IPS-20b (cell line): ENCODE measurements at regions not wholly inside any gene's neighbourhood (a gene's known extent, or its start where the extent isn't known, plus 50 kb on each side); places are given as distances from the start of the nearest gene placed in this dataset.

Experiments used
- H3K27ac ChIP-seq: one replicate; pipeline ENCODE4 v1.5.1; 2013; ENCODE audit warnings: low read length
- H3K27me3 ChIP-seq: 2 replicates; pipeline ENCODE4 v1.6.1; 2013; ENCODE audit warnings: mild to moderate bottlenecking, low read length, inconsistent platforms; ENCODE audit not compliant: insufficient read depth
- H3K36me3 ChIP-seq: 2 replicates; pipeline ENCODE4 v1.6.1; 2013; ENCODE audit warnings: low read depth, mild to moderate bottlenecking, inconsistent platforms, low read length, moderate library complexity; ENCODE audit not compliant: insufficient read depth
- H3K4me1 ChIP-seq: 2 replicates; pipeline ENCODE4 v1.6.1; 2013; ENCODE audit warnings: mild to moderate bottlenecking, control low read depth, inconsistent platforms, low read length, moderate library complexity; ENCODE audit not compliant: insufficient read depth
- H3K4me3 ChIP-seq: 2 replicates; pipeline ENCODE4 v1.5.1; 2013; ENCODE audit warnings: mild to moderate bottlenecking, low read length, inconsistent platforms
- H3K9ac ChIP-seq: 2 replicates; pipeline ENCODE4 v1.6.1; 2013; ENCODE audit warnings: low read depth, mild to moderate bottlenecking, inconsistent platforms, low read length, moderate library complexity
- H3K9me3 ChIP-seq: 2 replicates; pipeline ENCODE4 v1.6.1; 2013; ENCODE audit warnings: mild to moderate bottlenecking, low read depth, low read length, inconsistent platforms; ENCODE audit not compliant: insufficient read depth

DNA sequence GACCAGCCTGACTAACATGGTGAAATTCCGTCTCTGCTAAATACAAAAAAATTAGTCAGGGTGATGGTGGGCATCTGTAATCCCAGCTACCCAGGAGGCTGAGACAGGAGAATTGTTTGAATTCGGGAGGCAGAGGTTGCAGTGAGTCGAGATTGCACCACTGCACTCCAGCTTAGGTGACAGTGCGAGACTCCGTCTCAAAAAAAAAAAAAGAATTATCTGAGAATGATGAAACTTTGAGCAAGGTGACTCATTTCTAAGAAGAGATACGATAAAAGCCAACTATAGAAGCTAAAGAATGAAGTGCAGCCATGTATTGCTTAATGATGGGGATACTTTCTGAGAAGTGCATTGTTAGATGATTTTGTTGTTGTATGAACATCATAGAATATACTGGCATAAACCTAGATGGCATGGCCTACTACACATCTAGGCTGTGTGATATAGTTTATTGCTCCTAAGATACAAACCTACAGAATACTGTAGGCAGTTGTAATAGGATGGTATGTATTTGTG lies 64.7 kb downstream of the SNRPE start:
- Histone ChIP-seq H3K4me1 (no peaks in the 10 kb centered on the region), H3K27ac (no peak overlapping the region), H3K9ac (no peak overlapping the region), H3K36me3 (no peaks in the 10 kb centered on the region), H3K27me3 (no peaks in the 10 kb centered on the region), H3K9me3 (no peaks in the 10 kb centered on the region), H3K4me3 (no peak overlapping the region)

DNA sequence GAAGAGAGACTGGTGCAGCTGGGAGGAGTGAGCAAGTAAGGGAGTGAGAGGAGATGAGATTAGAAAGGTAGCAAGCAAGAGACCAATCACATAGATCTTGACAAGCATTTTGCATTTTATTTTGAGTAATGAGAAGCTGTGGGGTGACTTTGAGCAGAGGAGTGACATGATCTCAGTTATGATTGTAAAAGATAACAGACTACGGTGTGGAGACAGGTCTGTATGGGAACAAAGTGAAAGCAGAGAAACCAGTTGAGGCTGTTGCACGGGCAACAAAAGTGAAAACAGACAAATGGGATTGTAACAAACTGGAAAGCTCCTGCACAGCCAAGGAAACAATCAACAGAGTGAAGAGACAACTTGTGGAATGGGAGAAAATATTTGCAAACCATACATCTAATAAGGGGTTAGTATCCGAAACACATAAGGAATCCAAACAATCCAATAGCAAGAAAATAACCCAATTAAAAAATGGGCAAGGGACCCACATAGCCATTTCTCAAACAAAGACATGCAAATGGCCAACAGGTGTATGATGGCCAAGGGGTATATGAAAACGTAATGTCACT lies 68.4 kb downstream of the SNRPE start:
- Histone ChIP-seq H3K27me3 (no peaks in the 10 kb centered on the region), H3K4me1 (no peaks in the 10 kb centered on the region), H3K4me3 (no peak overlapping the region), H3K36me3 (no peaks in the 10 kb centered on the region), H3K9ac (no peak overlapping the region), H3K9me3 (no peaks in the 10 kb centered on the region), H3K27ac (no peak overlapping the region)

DNA sequence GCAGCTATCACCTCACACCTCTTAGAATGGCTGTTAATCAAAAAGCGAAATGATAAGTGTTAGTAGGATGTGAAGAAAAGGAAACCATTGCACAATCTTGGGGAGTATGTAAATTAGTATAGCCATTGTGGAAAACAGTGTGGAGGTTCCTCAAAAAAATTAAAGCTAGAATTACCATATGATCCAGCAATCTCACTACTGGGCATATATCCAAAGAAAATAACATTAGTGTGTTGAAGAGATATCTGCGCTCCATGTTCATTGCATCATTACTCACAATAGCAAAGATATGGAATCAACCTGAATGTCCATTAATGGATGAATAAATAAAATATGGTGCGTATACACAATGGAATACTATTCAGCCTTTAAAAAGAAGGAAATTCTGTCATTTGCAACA lies 68.9 kb downstream of the SNRPE start:
- no peaks in the 10 kb centered on the region for H3K4me1 ChIP-seq
- no peaks in the 10 kb centered on the region for H3K9me3 ChIP-seq
- H3K27ac ChIP-seq, result no peak overlapping the region
- H3K27me3 ChIP-seq, result no peaks in the 10 kb centered on the region
- no peak overlapping the region for H3K9ac ChIP-seq
- no peak overlapping the region for H3K4me3 ChIP-seq
- no peaks in the 10 kb centered on the region for H3K36me3 ChIP-seq

DNA sequence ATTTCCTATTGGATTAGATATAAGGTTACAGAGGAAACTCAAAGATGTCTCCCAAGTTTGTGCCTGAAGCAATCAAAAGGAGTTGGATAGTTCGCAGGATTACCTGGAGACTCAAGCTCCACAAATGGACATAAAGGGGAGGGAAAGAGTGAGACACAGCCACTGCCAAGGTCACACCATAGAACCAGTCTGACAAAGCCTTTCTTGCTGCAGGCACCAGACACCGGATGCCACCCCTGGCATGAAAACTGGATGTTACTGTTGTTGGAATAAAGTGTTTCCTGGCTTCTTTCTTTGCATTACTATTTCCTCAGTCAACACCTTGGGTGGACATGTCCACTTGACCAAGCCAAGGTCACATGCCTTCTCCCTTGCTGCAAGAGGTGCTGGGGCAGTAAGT lies 70.6 kb downstream of the SNRPE start:
- Histone ChIP-seq H3K36me3 (no peaks in the 10 kb centered on the region), H3K27me3 (no peaks in the 10 kb centered on the region), H3K4me1 (no peaks in the 10 kb centered on the region), H3K9ac (no peak overlapping the region), H3K27ac (no peak overlapping the region), H3K4me3 (no peak overlapping the region), H3K9me3 (no peaks in the 10 kb centered on the region)

DNA sequence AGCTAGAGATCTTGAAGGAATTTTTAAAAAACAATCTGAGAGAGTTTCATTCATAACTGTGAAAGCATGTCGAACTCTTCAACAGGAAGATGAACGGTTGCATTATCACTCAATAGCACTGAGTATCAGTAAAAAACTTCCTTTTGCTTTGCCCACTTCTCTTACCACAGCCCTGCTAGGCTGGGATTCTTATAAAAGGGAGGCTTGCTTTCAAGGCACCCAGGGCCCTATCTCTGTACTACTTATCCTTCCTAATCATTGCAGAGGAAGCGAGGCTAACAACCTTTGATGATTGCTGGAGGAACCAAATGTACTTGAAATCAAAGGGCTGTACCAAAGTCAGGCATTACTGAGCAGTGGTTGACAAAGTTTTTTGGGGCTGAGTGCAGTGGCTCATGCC lies 71.2 kb downstream of the SNRPE start:
- Histone ChIP-seq H3K36me3 (no peaks in the 10 kb centered on the region), H3K4me3 (no peak overlapping the region), H3K4me1 (no peaks in the 10 kb centered on the region), H3K9me3 (no peaks in the 10 kb centered on the region), H3K9ac (no peak overlapping the region), H3K27ac (no peak overlapping the region), H3K27me3 (no peaks in the 10 kb centered on the region)

DNA sequence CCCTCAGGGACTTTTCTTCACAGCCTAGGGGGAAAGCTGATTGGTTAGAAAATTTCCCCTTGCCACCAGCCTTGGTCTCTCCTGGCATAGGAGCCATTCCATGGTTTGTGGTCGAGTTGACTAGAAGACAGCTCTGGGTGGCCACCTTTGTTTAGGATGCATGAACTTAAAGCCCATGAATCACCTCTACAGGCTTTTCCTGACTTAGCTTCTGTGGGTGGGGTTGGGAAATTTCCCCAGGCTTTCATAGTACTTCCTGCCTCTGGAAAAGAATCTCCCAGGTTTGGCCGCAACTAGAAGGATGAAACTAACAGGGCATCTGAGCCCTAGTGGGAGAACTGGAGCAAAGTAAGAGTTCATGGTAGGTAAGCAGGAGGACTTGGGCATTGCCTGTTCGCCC lies 72.6 kb downstream of the SNRPE start:
- no peaks in the 10 kb centered on the region for H3K9me3 ChIP-seq
- no peaks in the 10 kb centered on the region for H3K4me1 ChIP-seq
- no peak overlapping the region for H3K4me3 ChIP-seq
- H3K9ac ChIP-seq, result no peak overlapping the region
- no peaks in the 10 kb centered on the region for H3K27me3 ChIP-seq
- no peaks in the 10 kb centered on the region for H3K36me3 ChIP-seq
- H3K27ac ChIP-seq, result no peak overlapping the region

DNA sequence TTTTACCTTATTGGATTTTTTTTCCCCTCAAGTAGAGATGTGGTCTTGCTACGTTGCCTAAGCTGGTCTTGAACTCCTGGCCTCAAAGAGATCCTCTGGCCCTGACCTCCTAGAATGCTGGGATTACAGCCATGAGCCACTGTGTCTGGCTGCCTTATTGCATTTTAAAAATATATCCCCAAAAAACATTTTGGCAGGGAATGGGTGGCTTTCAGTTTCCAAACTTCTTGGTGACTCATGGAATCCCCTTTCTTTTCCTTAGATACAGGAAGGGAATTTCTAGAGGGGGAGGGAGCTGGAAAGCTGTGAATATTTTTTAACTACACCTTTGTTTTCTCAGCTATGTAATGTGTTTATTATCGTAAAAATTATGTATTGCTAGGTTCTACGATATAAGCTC lies 73.3 kb downstream of the SNRPE start:
- Histone ChIP-seq H3K9ac (no peak overlapping the region), H3K36me3 (no peaks in the 10 kb centered on the region), H3K4me1 (no peaks in the 10 kb centered on the region), H3K4me3 (no peak overlapping the region), H3K9me3 (no peaks in the 10 kb centered on the region), H3K27ac (no peak overlapping the region), H3K27me3 (no peaks in the 10 kb centered on the region)

DNA sequence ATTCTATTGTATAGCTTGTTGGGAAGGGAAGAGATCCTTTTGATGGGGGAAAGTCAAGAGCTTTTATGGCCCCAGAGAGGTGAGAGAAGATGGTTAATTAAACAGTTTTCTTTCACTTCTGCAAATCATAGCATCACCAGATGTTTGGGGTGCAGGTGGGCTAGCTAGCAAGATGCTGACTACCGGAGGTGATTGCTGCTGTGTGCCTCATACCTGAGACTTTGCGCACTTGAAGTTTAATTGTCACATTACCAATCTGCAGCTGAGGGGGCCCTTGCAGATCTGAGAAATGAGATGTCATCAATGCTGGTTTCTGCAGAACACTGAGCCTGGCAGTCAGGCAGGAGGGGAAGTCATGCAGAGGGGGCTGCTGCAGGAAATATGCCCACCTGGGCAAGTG lies 73.9 kb downstream of the SNRPE start:
- Histone ChIP-seq H3K9ac (no peak overlapping the region), H3K4me3 (no peak overlapping the region), H3K27me3 (no peaks in the 10 kb centered on the region), H3K27ac (no peak overlapping the region), H3K9me3 (no peaks in the 10 kb centered on the region), H3K4me1 (no peaks in the 10 kb centered on the region), H3K36me3 (no peaks in the 10 kb centered on the region)

DNA sequence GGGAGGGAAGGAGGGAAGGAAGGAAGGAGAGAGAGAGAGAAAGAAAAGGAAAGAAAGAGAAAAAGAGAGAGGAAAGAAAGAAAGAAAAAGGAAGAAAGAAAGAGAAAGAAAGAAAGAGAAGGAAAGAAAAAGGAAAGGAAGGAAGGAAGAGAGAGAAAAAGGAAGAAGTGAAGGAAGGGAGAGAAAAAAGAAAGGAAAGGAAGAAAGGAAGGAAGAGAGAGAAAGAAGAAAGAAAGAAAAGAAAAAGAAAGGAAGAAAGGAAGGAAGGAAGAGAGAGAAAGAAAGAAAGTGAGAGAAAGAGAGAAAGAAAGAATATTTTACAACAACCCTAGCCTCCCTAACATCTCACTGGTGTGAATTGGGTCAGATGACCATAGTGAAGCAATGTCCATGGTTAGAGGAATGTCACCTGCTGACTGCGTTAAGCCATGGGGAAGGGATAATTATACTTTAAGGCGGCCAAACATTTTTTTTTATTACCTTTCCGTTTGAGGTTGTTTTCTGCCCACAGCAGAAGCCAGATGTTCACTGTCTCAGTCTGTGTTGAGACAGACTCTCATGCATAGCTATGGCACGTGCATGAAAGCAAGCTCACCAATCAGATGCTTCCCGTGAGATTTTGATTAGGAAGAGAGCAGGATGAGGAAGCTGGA lies 76.4 kb downstream of the SNRPE start:
- no peak overlapping the region for H3K4me3 ChIP-seq
- no peak overlapping the region for H3K9ac ChIP-seq
- H3K4me1 ChIP-seq, result no peaks in the 10 kb centered on the region

DNA sequence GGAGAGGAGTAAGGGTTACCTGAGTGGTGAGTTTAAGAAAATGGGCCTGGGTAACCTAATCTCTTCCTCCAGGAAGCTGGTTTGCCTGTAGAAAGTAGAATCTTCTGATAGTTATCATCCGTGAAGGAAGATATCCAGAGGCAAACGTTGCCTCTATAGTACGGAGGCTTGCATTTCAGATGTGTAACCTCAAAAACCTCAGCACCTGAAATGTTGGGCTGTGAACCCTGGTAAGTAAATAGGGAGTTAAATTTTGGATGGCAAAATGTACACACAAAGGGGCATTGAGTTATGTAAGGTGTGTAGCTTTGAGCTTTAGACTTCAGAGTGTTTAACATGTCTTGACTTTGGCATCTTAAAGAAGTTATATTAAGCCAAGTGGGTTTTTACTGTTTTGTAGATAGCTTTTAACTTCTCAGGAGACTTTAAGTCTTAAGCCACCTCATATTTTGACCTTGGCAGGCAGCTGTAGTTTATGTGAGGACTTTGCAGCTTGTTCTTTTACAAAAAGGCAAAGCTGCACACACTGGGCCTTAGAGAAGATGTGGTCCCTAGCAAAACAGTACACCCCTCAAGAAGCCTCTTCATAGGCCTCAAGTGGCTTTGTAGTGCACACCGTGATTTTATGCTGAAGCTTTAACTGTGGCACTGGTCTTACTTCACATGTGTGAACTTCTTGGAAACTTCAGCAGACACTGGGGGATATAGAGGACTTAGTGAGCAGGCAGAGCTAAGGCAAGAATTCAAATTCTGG lies 83.4 kb downstream of the SNRPE start:
- no peaks in the 10 kb centered on the region for H3K4me1 ChIP-seq
- H3K9me3 ChIP-seq, result no peaks in the 10 kb centered on the region
- H3K9ac ChIP-seq, result no peak overlapping the region
- no peaks in the 10 kb centered on the region for H3K36me3 ChIP-seq
- no peaks in the 10 kb centered on the region; the same call in 1 of the 2 replicates for H3K27me3 ChIP-seq
- no peak overlapping the region for H3K27ac ChIP-seq
- no peak overlapping the region for H3K4me3 ChIP-seq

More for the DNA sequence above, 76.4 kb downstream of the SNRPE start:
- no peak overlapping the region for H3K27ac ChIP-seq
- H3K36me3 ChIP-seq, result no peaks in the 10 kb centered on the region
- H3K9me3 ChIP-seq, result no peaks in the 10 kb centered on the region
- no peaks in the 10 kb centered on the region; the same call in 1 of the 2 replicates for H3K27me3 ChIP-seq

DNA sequence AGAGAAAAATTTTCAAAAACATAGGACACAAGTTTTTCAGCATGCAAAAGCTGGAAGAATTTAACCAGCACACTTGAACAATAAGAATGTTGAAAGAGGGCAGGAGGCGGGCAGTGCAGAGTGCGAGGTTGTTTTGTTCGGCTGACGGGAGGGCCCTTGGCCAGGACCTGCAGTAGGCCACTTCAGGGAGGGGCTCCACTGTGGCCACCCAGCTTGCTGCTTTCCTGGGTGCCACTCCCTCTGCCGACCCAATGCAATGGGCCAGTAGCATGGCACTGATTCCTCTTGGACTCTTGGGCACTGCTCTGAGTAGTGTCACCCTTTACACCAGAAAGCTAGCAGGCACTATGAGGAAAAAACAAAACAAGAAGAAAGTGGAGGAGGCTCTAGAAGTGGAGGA lies 92.9 kb downstream of the SNRPE start:
- peaks cover 31% of the 10 kb centered on the region for H3K9me3 ChIP-seq
- no peaks in the 10 kb centered on the region for H3K36me3 ChIP-seq
- H3K27me3 ChIP-seq, result no peaks in the 10 kb centered on the region
- H3K4me1 ChIP-seq, result no peaks in the 10 kb centered on the region
- no peak overlapping the region for H3K27ac ChIP-seq
- H3K9ac ChIP-seq, result no peak overlapping the region
- no peak overlapping the region for H3K4me3 ChIP-seq
